Endothelial cell (in vitro differentiated cells): ENCODE measurements at regions not wholly inside any gene's neighbourhood (a gene's known extent, or its start where the extent isn't known, plus 50 kb on each side); places are given as distances from the start of the nearest gene placed in this dataset.

Experiments
- DNase-seq: peaks from one replicate; pipeline ENCODE4 v3.0.0; 2021; ENCODE audit warnings: low spot score
- H3K27ac Mint-ChIP-seq: one replicate; pipeline ENCODE4 v1.8.0; 2021; ENCODE audit warnings: mixed read lengths, inconsistent platforms; ENCODE audit not compliant: unreplicated experiment
- H3K27me3 Mint-ChIP-seq: one replicate; pipeline ENCODE4 v1.8.0; 2021; ENCODE audit warnings: mild to moderate bottlenecking, moderate library complexity, mixed read lengths, inconsistent platforms; ENCODE audit not compliant: unreplicated experiment
- H3K36me3 Mint-ChIP-seq: one replicate; pipeline ENCODE4 v1.8.0; 2021; ENCODE audit warnings: mild to moderate bottlenecking, low read depth, mixed read lengths, inconsistent platforms; ENCODE audit not compliant: unreplicated experiment
- H3K4me1 Mint-ChIP-seq: one replicate; pipeline ENCODE4 v1.8.0; 2021; ENCODE audit warnings: mild to moderate bottlenecking, mixed read lengths, inconsistent platforms; ENCODE audit not compliant: unreplicated experiment
- H3K4me3 Mint-ChIP-seq: one replicate; pipeline ENCODE4 v1.8.0; 2021; ENCODE audit warnings: mild to moderate bottlenecking, mixed read lengths, inconsistent platforms; ENCODE audit not compliant: unreplicated experiment
- H3K9me3 Mint-ChIP-seq: one replicate; pipeline ENCODE4 v1.8.0; 2021; ENCODE audit warnings: mixed read lengths, inconsistent platforms; ENCODE audit not compliant: unreplicated experiment
- CTCF ChIP-seq: fragments of 200-600 bp; sonication (generic); IDR thresholded peaks from one replicate; pipeline ENCODE4 v1.5.0; 2021; ENCODE audit warnings: antibody characterized with exemption; ENCODE audit not compliant: unreplicated experiment

- Mint-ChIP-seq H3K4me1 (no peaks in the 10 kb centered on the region), H3K27ac (no peak overlapping the region), H3K9me3 (no peaks in the 10 kb centered on the region), H3K36me3 (no peaks in the 10 kb centered on the region), H3K27me3 (no peaks in the 10 kb centered on the region), H3K4me3 (no peak overlapping the region)
- DNase-seq: no peak
- no peak for TF ChIP-seq CTCF
Measured at GRCh38 chr2:81483254-81483653, 1178.7 kb upstream of the LRRTM1 start.

- TF ChIP-seq CTCF: no peak
- Mint-ChIP-seq H3K4me1 (no peaks in the 10 kb centered on the region), H3K36me3 (no peaks in the 10 kb centered on the region), H3K9me3 (no peaks in the 10 kb centered on the region), H3K4me3 (no peak overlapping the region), H3K27me3 (no peaks in the 10 kb centered on the region), H3K27ac (no peak overlapping the region)
- DNase-seq: no peak
Measured at GRCh38 chr2:81481994-81482368, 1177.4 kb upstream of the LRRTM1 start.

- H3K36me3 Mint-ChIP-seq: no peaks in the 10 kb centered on the region
- no peak for DNase-seq
- H3K4me1 Mint-ChIP-seq: no peaks in the 10 kb centered on the region
- H3K27me3 Mint-ChIP-seq: no peaks in the 10 kb centered on the region
- H3K27ac Mint-ChIP-seq: no peak overlapping the region
- H3K4me3 Mint-ChIP-seq: no peak overlapping the region
- H3K9me3 Mint-ChIP-seq: no peaks in the 10 kb centered on the region
- no peak for TF ChIP-seq CTCF
Measured at GRCh38 chr2:81481242-81481993, 1176.9 kb upstream of the LRRTM1 start.

- Mint-ChIP-seq H3K36me3 (no peaks in the 10 kb centered on the region), H3K27me3 (no peaks in the 10 kb centered on the region), H3K9me3 (no peaks in the 10 kb centered on the region), H3K4me3 (no peak overlapping the region), H3K27ac (no peak overlapping the region), H3K4me1 (no peaks in the 10 kb centered on the region)
- no peak for TF ChIP-seq CTCF
- no peak for DNase-seq
Measured at GRCh38 chr2:81467096-81467495, 1162.5 kb upstream of the LRRTM1 start.

- H3K4me3 Mint-ChIP-seq: no peak overlapping the region
- no peak for TF ChIP-seq CTCF
- no peaks in the 10 kb centered on the region for H3K27me3 Mint-ChIP-seq
Measured at GRCh38 chr2:81462420-81462819, 1157.9 kb upstream of the LRRTM1 start.

More at GRCh38 chr2:81462420-81462819, 1157.9 kb upstream of the LRRTM1 start:
- Mint-ChIP-seq H3K4me1 (no peaks in the 10 kb centered on the region), H3K27ac (no peak overlapping the region), H3K9me3 (no peaks in the 10 kb centered on the region), H3K36me3 (no peaks in the 10 kb centered on the region)
- no peak for DNase-seq
